Endothelial cell of umbilical vein (primary cell): ENCODE measurements at regions not wholly inside any gene's neighbourhood (a gene's known extent, or its start where the extent isn't known, plus 50 kb on each side); places are given as distances from the start of the nearest gene placed in this dataset.

Experiments used
- BruUV-seq: library from RNA; stranded (reverse); fragments of 400-500 nt; replicated peaks from 2 replicates; lab custom pipeline; 2021; lab: Mats Ljungman, UMichigan
- CTCF ChIA-PET: fragments of 300-600, 350-600 bp; sonication (Branson Sonifier 250); formaldehyde crosslinking; loops from one replicate; lab custom pipeline; 2021; ENCODE audit warnings: antibody characterized with exemption, inconsistent platforms; lab: Charles Lee
- POLR2A ChIA-PET: fragments of 300-600, 350-600 bp; sonication (Branson Sonifier 250); formaldehyde crosslinking; loops from one replicate; lab custom pipeline; 2021; ENCODE audit warnings: antibody characterized with exemption, inconsistent platforms; lab: Charles Lee
- DNase-seq: peaks from one replicate; pipeline ENCODE4 v3.0.0-alpha.2; 2011; ENCODE audit warnings: low read depth, low spot score
- FAIRE-seq: peaks from 2 replicates; lab custom pipeline; 2011; peaks lifted over from hg19 to GRCh38; lab: Jason Lieb, UNC
- H2AFZ ChIP-seq: 2 replicates; pipeline ENCODE4 v1.6.0; 2012; ENCODE audit warnings: low read depth, low read length, control low read depth, inconsistent platforms
- H3K27ac ChIP-seq: 2 replicates; pipeline ENCODE4 v1.5.1; 2011; ENCODE audit warnings: low read depth, mild to moderate bottlenecking, control low read depth, low read length, moderate library complexity; ENCODE audit not compliant: insufficient read depth
- H3K27me3 ChIP-seq, 2 experiments: 2 replicates each; pipeline versions ENCODE4 v1.6.0 to v1.6.1; 2011; ENCODE audit warnings: low read length in 2 of 2, mixed read lengths in 1 of 2; ENCODE audit not compliant: control insufficient read depth in 2 of 2, insufficient read depth in 2 of 2
- H3K36me3 ChIP-seq, 2 experiments: 2 replicates in 1 of 2; 3 replicates in 1 of 2; pipeline ENCODE4 v1.5.1; 2011; ENCODE audit warnings: low read length in 2 of 2, mild to moderate bottlenecking in 1 of 2, moderate library complexity in 1 of 2; ENCODE audit not compliant: control insufficient read depth in 2 of 2, insufficient read depth in 2 of 2; ENCODE audit errors: extremely low read depth in 1 of 2
- H3K4me1 ChIP-seq: 3 replicates; pipeline ENCODE4 v1.5.1; 2011; ENCODE audit warnings: mild to moderate bottlenecking, low read length; ENCODE audit not compliant: control insufficient read depth, insufficient read depth; ENCODE audit errors: extremely low read depth
- H3K4me2 ChIP-seq: 2 replicates; pipeline ENCODE4 v1.6.1; 2011; ENCODE audit warnings: low read length, control low read depth, mixed read lengths; ENCODE audit not compliant: insufficient read depth
- H3K4me3 ChIP-seq, 3 experiments: fragments of 200-600 bp in 1 of 3; sonication (generic), shearing (Covaris generic) in 1 of 3; replicated peaks in 1 of 3; 2 replicates each; pipeline ENCODE4 v1.5.1; 2011 to 2016; ENCODE audit warnings: control low read depth in 3 of 3, low read length in 3 of 3, mild to moderate bottlenecking in 2 of 3, inconsistent platforms in 1 of 3, low read depth in 1 of 3, moderate library complexity in 1 of 3; ENCODE audit not compliant: insufficient read depth in 1 of 3
- H3K79me2 ChIP-seq: 2 replicates; pipeline ENCODE4 v1.6.0; 2012; ENCODE audit warnings: low read length, inconsistent platforms; ENCODE audit not compliant: control insufficient read depth, insufficient read depth
- H3K9ac ChIP-seq: replicated peaks from 2 replicates; pipeline ENCODE3; 2011; ENCODE audit warnings: low read length, control low read depth; ENCODE audit not compliant: insufficient read depth; ENCODE audit errors: extremely low read depth
- H3K9me1 ChIP-seq: replicated peaks from 3 replicates; pipeline ENCODE4 v1.6.0; 2011; ENCODE audit warnings: mild to moderate bottlenecking, low read length; ENCODE audit not compliant: control insufficient read depth, insufficient read depth; ENCODE audit errors: extremely low read depth
- H3K9me3 ChIP-seq: replicated peaks from 2 replicates; pipeline ENCODE4 v1.5.1; 2012; ENCODE audit warnings: low read length, inconsistent platforms; ENCODE audit not compliant: control insufficient read depth, insufficient read depth
- H4K20me1 ChIP-seq: replicated peaks from 2 replicates; pipeline ENCODE3; 2011; ENCODE audit warnings: mild to moderate bottlenecking, low read length; ENCODE audit not compliant: control insufficient read depth, insufficient read depth; ENCODE audit errors: extremely low read depth
- CTCF ChIP-seq, 2 donors: IDR thresholded peaks; 1 replicate in 1 of 2; 2 replicates in 1 of 2; pipeline ENCODE4 v1.5.1; 2011; ENCODE audit warnings: low read length in 2 of 2, mild to moderate bottlenecking in 2 of 2, moderate library complexity in 2 of 2, control low read depth in 1 of 2, inconsistent platforms in 1 of 2, low read depth in 1 of 2; ENCODE audit not compliant: insufficient read depth in 1 of 2; ENCODE audit errors: extremely low read depth in 1 of 2
- EZH2 ChIP-seq: IDR thresholded peaks from 2 replicates; pipeline ENCODE4 v1.6.1; 2012; ENCODE audit warnings: borderline replicate concordance, low read depth, mild to moderate bottlenecking, moderate library complexity, low read length, inconsistent platforms; ENCODE audit not compliant: severe bottlenecking
- FOS ChIP-seq: IDR thresholded peaks from 2 replicates; pipeline ENCODE4 v1.6.1; 2011; ENCODE audit warnings: mild to moderate bottlenecking, low read length, moderate library complexity, borderline replicate concordance; ENCODE audit not compliant: insufficient read depth
- GATA2 ChIP-seq: IDR thresholded peaks from 2 replicates; pipeline ENCODE4 v1.7.0; 2011; ENCODE audit warnings: low read depth, mild to moderate bottlenecking, moderate library complexity, mixed read lengths, low read length; ENCODE audit not compliant: insufficient read length, insufficient read depth
- JUN ChIP-seq: IDR thresholded peaks from 2 replicates; pipeline ENCODE4 v1.6.1; 2011; ENCODE audit warnings: borderline replicate concordance, low read depth; ENCODE audit not compliant: insufficient read length, insufficient read depth
- MAX ChIP-seq: IDR thresholded peaks from 2 replicates; pipeline ENCODE4 v1.6.1; 2011; ENCODE audit not compliant: insufficient read depth, insufficient read length
- MYC ChIP-seq: IDR thresholded peaks from one replicate; pipeline ENCODE4 v1.6.1; 2011; ENCODE audit warnings: mild to moderate bottlenecking, low read depth, low read length
- POLR2A ChIP-seq: IDR thresholded peaks from 2 replicates; pipeline ENCODE4 v1.6.1; 2012; ENCODE audit warnings: low read depth, mild to moderate bottlenecking, control low read depth, low read length
- POLR2AphosphoS5 ChIP-seq: IDR thresholded peaks from 2 replicates; pipeline ENCODE4 v1.6.1; 2012; ENCODE audit warnings: low read depth, mild to moderate bottlenecking, control low read depth, low read length, moderate library complexity; ENCODE audit not compliant: insufficient read depth
- dilution Hi-C: fragments of 300-500 bp; cut with MboI; formaldehyde crosslinking; loops from one replicate; pipeline ENCODE4 v1.15.0; 2019; ENCODE audit warnings: low sequenced_read_pairs; ENCODE audit not compliant: extremely low pct_ligation_motif_present
- intact Hi-C: fragments of 100-400 bp; cut with micrococcal nuclease; formaldehyde crosslinking; loops from one replicate; pipeline ENCODE4 v1.10.0; 2022

- Histone ChIP-seq H3K36me3 (no peaks in the 10 kb centered on the region), H3K27me3 (no peaks in the 10 kb centered on the region), H3K79me2 (no peaks in the 10 kb centered on the region), H3K4me3 (no peak overlapping the region), H3K9me3 (no peaks in the 10 kb centered on the region), H3K9me1 (no peaks in the 10 kb centered on the region), H3K4me1 (no peaks in the 10 kb centered on the region), H3K9ac (no peak overlapping the region), H4K20me1 (no peaks in the 10 kb centered on the region), H2AFZ (no peak overlapping the region), H3K27ac (no peak overlapping the region), H3K4me2 (no peak overlapping the region)
- BruUV-seq, result no TSS peak
- POLR2A ChIA-PET, result no interaction called here
- intact Hi-C loops (no loop called here), dilution Hi-C loops (no loop called here)
- TF ChIP-seq CTCF (IDR thresholded peaks at IDR 0.05; ENCODE audit: extremely low read depth in 1 of 2, insufficient read depth in 1 of 2, low read depth in 1 of 2, low read length in 2 of 2), result no peak
- TF ChIP-seq JUN, result no peak
- TF ChIP-seq FOS, result no peak
- TF ChIP-seq GATA2, result no peak
- TF ChIP-seq MYC, result no peak
- no peak for TF ChIP-seq POLR2A
- CTCF ChIA-PET, result no interaction called here
- no peak for DNase-seq
- FAIRE-seq, result no peak
Observed at GRCh38 chr5:12177225-12177624, 273.0 kb upstream of the CTNND2 start.

- POLR2A ChIA-PET, result no interaction called here
- no peak overlapping the region for H2AFZ ChIP-seq
- no peak overlapping the region for H3K27ac ChIP-seq
- dilution Hi-C loops, result no loop called here
- no TSS peak for BruUV-seq
- DNase-seq, result no peak
- CTCF ChIA-PET, result no interaction called here
- no peak for FAIRE-seq
- no peak overlapping the region for H3K9ac ChIP-seq
- no peak overlapping the region for H3K4me3 ChIP-seq
- no peaks in the 10 kb centered on the region for H3K36me3 ChIP-seq
- intact Hi-C loops, result no loop called here
- H3K4me1 ChIP-seq, result no peaks in the 10 kb centered on the region
- H3K9me3 ChIP-seq, result no peaks in the 10 kb centered on the region
- no peaks in the 10 kb centered on the region for H3K27me3 ChIP-seq
- H3K9me1 ChIP-seq, result no peaks in the 10 kb centered on the region
- no peaks in the 10 kb centered on the region for H4K20me1 ChIP-seq
- no peak overlapping the region for H3K4me2 ChIP-seq
- TF ChIP-seq MYC, result no peak
- TF ChIP-seq GATA2, result no peak
- no peak for TF ChIP-seq EZH2
- no peak for TF ChIP-seq CTCF (IDR thresholded peaks at IDR 0.05; ENCODE audit: extremely low read depth in 1 of 2, insufficient read depth in 1 of 2, low read depth in 1 of 2, low read length in 2 of 2)
- no peak for TF ChIP-seq POLR2A
- no peak for TF ChIP-seq FOS
- TF ChIP-seq MAX, result no peak
- TF ChIP-seq JUN, result no peak
- TF ChIP-seq POLR2AphosphoS5, result no peak
- H3K79me2 ChIP-seq, result no peaks in the 10 kb centered on the region
Observed at GRCh38 chr5:12175914-12176585, 271.8 kb upstream of the CTNND2 start.
